RWPE1 (cell line): ENCODE measurements at regions not wholly inside any gene's neighbourhood (a gene's known extent, or its start where the extent isn't known, plus 50 kb on each side); places are given as distances from the start of the nearest gene placed in this dataset.

ENCODE experiments used
- CTCF ChIA-PET: fragments of 350-600 bp; sonication (Branson Sonifier 250); formaldehyde crosslinking; extraction: SDS; loops from one replicate; lab custom pipeline; 2021; lab: Yijun Ruan, JAX
- POLR2A ChIA-PET: fragments of 400-600 bp; formaldehyde crosslinking; extraction: SDS; loops from one replicate; lab custom pipeline; 2020; ENCODE audit warnings: antibody characterized with exemption; ENCODE audit not compliant: low non-redundant PET; lab: Yijun Ruan, JAX
- DNase-seq: peaks from one replicate; pipeline ENCODE4 v3.0.0; 2012; ENCODE audit warnings: low spot score
- H3K27ac ChIP-seq: fragments of 450-650 bp; 2 replicates; pipeline ENCODE4 v1.5.1; 2017
- TF ChIP-seq, protein P1 (sequence below): fragments of 450-650 bp; conservative IDR thresholded peaks from 2 replicates; pipeline ENCODE4 v1.5.1; 2017; ENCODE audit warnings: low read depth, mild to moderate bottlenecking

DNA sequence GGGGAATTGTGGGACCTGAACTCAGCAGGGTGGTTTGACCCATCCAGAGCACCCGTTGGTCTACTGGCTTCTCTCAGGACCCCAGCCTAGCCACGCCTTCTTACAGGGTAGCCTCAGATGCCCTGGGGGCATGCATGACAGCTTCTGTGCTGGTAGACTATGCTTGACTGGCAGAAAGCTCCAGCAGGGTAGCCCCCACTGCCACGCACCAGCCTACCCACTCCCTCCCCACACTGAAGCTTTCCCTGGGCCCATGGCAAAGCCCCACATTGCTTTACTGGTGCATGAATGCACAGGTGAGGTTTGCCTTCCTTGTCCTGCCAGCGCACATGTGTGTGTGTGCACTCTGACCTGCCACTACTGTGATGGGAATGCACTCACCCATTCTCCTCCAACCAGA, 772.2 kb downstream of the LRFN5 start:
- POLR2A ChIA-PET: no interaction called here
- DNase-seq: no peak
- TF ChIP-seq, protein P1, sequence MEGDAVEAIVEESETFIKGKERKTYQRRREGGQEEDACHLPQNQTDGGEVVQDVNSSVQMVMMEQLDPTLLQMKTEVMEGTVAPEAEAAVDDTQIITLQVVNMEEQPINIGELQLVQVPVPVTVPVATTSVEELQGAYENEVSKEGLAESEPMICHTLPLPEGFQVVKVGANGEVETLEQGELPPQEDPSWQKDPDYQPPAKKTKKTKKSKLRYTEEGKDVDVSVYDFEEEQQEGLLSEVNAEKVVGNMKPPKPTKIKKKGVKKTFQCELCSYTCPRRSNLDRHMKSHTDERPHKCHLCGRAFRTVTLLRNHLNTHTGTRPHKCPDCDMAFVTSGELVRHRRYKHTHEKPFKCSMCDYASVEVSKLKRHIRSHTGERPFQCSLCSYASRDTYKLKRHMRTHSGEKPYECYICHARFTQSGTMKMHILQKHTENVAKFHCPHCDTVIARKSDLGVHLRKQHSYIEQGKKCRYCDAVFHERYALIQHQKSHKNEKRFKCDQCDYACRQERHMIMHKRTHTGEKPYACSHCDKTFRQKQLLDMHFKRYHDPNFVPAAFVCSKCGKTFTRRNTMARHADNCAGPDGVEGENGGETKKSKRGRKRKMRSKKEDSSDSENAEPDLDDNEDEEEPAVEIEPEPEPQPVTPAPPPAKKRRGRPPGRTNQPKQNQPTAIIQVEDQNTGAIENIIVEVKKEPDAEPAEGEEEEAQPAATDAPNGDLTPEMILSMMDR: no peak
- CTCF ChIA-PET: no interaction called here
- H3K27ac ChIP-seq: no peak overlapping the region

DNA sequence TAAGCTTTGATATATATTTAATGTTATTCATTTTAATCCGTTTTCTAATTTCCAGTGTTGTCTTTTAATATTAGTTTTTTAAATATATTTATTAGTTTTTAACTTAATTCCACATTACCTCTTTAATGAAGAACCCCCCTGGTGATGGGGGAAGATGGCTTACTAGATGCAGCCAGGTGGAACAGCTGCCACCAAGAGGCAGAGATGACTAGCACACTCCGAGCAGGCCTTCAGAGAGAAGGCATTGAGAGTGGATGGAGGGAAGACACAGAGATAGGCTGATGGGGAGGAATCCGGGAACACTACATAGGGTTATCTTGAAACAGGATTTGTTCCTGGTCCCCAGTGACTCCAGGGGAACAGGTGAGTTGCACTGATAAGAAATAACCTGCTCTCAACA, 771.6 kb downstream of the LRFN5 start:
- no peak overlapping the region for H3K27ac ChIP-seq
- TF ChIP-seq, protein P1: no peak
- POLR2A ChIA-PET: no interaction called here
- DNase-seq: no peak
- CTCF ChIA-PET: no interaction called here

- POLR2A ChIA-PET: no interaction called here
- TF ChIP-seq, protein P1: no peak
- no peak overlapping the region for H3K27ac ChIP-seq
- CTCF ChIA-PET: no interaction called here
- DNase-seq: no peak
Measured at GRCh38 chr14:42374332-42374731, 767.7 kb downstream of the LRFN5 start.

DNA sequence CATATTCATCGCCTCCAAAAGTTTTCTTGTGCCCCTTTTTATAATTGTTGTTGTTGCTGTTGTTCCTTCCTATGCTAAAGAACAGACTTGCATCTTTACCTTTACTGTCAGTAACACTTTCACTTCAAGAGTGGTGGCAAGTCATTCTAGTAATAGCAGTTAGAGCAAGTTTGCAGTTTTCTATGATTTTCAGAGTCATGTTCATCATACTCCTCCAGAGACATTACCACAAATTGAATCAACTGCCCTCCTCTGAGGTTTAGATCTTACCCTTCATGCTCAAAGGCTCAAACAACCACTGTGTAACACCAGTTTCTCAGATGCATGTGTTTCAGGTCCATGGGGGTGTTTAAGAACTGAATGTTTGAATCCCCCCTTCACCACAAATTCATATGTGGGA, 763.4 kb downstream of the LRFN5 start:
- POLR2A ChIA-PET: no interaction called here
- no peak for DNase-seq
- H3K27ac ChIP-seq: no peak overlapping the region
- CTCF ChIA-PET: no interaction called here
- TF ChIP-seq, protein P1: no peak

GRCh38 chr14:42368234-42368633, 761.6 kb downstream of the LRFN5 start:
- CTCF ChIA-PET: no interaction called here
- DNase-seq: no peak
- H3K27ac ChIP-seq: no peak overlapping the region
- TF ChIP-seq, protein P1: no peak
- POLR2A ChIA-PET: no interaction called here

GRCh38 chr14:42353315-42353714, 746.6 kb downstream of the LRFN5 start:
- TF ChIP-seq, protein P1: no peak
- ChIA-PET POLR2A (no interaction called here), CTCF (no interaction called here)
- no peak for DNase-seq
- H3K27ac ChIP-seq: no peak overlapping the region

DNA sequence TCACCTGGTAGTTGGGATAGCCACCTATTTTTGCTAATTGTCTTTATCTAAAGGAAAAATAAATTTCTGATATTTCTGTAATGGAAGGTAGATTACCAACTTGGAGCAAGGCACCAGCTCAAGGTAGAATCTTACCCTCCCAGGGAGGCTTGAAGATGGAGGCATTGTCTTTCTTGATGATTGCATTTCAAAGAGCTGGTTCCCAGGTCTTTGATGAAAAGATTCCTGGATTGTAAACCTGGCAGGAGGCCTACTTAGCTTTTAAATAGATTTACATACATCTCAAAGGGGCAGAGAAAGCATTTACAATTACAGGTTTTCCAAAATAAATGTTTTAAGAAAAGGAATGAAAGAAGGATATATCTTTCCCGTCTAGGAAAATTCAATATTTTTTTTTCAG, 729.2 kb downstream of the LRFN5 start:
- TF ChIP-seq, protein P1: no peak
- no peak for DNase-seq
- CTCF ChIA-PET: no interaction called here

More for the DNA sequence above, 729.2 kb downstream of the LRFN5 start:
- H3K27ac ChIP-seq: no peak overlapping the region
- POLR2A ChIA-PET: no interaction called here
